ENCODE measurements at regions not wholly inside any gene's neighbourhood (a gene's known extent, or its start where the extent isn't known, plus 50 kb on each side); places are given as distances from the start of the nearest gene placed in this dataset.

GRCh38 chr15:77807611-77808010 is 174.9 kb upstream of the LINGO1 start:
- no peaks in the 10 kb centered on the region for H3K27me3 ChIP-seq (ENCODE audit: insufficient read depth, low read depth, severe bottlenecking)
- H3K9me3 ChIP-seq (ENCODE audit: severe bottlenecking) = no peaks in the 10 kb centered on the region
- no peaks in the 10 kb centered on the region for H3K36me3 ChIP-seq
- no peak overlapping the region for H3K27ac ChIP-seq
- H3K4me3 ChIP-seq (ENCODE audit: low read depth, low read length) = no peak overlapping the region
- no peak for DNase-seq
- TF ChIP-seq, protein P1, sequence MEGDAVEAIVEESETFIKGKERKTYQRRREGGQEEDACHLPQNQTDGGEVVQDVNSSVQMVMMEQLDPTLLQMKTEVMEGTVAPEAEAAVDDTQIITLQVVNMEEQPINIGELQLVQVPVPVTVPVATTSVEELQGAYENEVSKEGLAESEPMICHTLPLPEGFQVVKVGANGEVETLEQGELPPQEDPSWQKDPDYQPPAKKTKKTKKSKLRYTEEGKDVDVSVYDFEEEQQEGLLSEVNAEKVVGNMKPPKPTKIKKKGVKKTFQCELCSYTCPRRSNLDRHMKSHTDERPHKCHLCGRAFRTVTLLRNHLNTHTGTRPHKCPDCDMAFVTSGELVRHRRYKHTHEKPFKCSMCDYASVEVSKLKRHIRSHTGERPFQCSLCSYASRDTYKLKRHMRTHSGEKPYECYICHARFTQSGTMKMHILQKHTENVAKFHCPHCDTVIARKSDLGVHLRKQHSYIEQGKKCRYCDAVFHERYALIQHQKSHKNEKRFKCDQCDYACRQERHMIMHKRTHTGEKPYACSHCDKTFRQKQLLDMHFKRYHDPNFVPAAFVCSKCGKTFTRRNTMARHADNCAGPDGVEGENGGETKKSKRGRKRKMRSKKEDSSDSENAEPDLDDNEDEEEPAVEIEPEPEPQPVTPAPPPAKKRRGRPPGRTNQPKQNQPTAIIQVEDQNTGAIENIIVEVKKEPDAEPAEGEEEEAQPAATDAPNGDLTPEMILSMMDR (IDR thresholded peaks at IDR 0.05; ENCODE audit: low read depth, low read length) = no peak

DNA sequence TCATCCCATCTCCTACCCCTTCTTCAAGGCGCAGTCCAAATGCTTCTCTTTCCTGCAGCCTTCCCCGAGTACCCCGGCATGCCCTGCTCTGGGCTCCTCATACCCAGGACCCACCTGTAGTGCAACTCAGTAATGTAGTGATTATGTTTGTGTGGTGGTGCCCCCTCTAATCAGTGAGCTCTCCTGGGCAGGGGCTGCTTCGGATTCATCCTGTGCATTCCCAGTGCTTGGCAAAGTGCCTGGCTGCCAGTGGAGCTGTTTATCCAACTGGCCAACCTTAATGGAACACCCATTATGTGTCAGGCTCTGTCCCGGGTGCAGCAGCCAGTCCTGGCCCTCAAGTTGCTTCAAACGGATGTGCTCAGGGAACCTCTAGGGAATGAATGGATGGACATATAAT is 174.4 kb upstream of the LINGO1 start:
- no peaks in the 10 kb centered on the region for H3K27me3 ChIP-seq (ENCODE audit: insufficient read depth, low read depth, severe bottlenecking)
- H3K36me3 ChIP-seq = no peaks in the 10 kb centered on the region
- no peak overlapping the region for H3K4me3 ChIP-seq (ENCODE audit: low read depth, low read length)
- TF ChIP-seq, protein P1 (IDR thresholded peaks at IDR 0.05; ENCODE audit: low read depth, low read length) = no peak
- H3K27ac ChIP-seq = no peak overlapping the region
- H3K9me3 ChIP-seq (ENCODE audit: severe bottlenecking) = no peaks in the 10 kb centered on the region
- no peak for DNase-seq

DNA sequence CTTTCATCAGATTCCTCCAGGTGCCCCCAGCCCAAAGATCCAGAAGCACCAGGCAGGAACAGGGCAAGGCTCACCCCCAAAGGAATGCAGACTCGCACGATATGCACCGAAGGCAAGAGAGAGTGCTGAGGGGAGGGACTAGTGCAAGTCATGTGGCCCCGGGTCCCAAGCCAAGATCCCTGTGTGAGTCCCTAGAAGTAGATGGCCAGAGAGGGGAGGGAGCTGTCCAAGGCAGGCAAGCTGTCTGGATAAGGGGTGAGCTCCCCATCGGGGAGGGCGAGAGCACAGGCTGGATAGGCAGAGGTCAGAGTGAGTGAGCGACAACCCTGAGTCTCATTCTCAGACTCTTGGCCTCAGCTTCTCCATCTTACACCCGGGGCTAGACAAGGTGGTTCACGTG is 171.5 kb upstream of the LINGO1 start:
- Histone ChIP-seq H3K27ac (no peak overlapping the region), H3K27me3 (ENCODE audit: insufficient read depth, low read depth, severe bottlenecking) (no peaks in the 10 kb centered on the region), H3K9me3 (ENCODE audit: severe bottlenecking) (no peaks in the 10 kb centered on the region), H3K36me3 (no peaks in the 10 kb centered on the region), H3K4me3 (ENCODE audit: low read depth, low read length) (no peak overlapping the region)
- TF ChIP-seq, protein P1 (IDR thresholded peaks at IDR 0.05; ENCODE audit: low read depth, low read length) = no peak
- no peak for DNase-seq

- Histone ChIP-seq H3K27ac (no peak overlapping the region), H3K9me3 (ENCODE audit: severe bottlenecking) (no peaks in the 10 kb centered on the region), H3K36me3 (no peaks in the 10 kb centered on the region), H3K4me3 (ENCODE audit: low read depth, low read length) (no peak overlapping the region), H3K27me3 (ENCODE audit: insufficient read depth, low read depth, severe bottlenecking) (no peaks in the 10 kb centered on the region)
- TF ChIP-seq, protein P1 (IDR thresholded peaks at IDR 0.05; ENCODE audit: low read depth, low read length) = no peak
- DNase-seq = no peak
These were observed 170.8 kb upstream of the LINGO1 start for GRCh38 chr15:77803487-77803886.

- Histone ChIP-seq H3K4me3 (ENCODE audit: low read depth, low read length) (no peak overlapping the region), H3K27ac (no peak overlapping the region), H3K36me3 (no peaks in the 10 kb centered on the region), H3K9me3 (ENCODE audit: severe bottlenecking) (no peaks in the 10 kb centered on the region), H3K27me3 (ENCODE audit: insufficient read depth, low read depth, severe bottlenecking) (no peaks in the 10 kb centered on the region)
- no peak for DNase-seq
- TF ChIP-seq, protein P1 (IDR thresholded peaks at IDR 0.05; ENCODE audit: low read depth, low read length) = no peak
These were observed 167.6 kb upstream of the LINGO1 start for GRCh38 chr15:77800305-77800704.

DNA sequence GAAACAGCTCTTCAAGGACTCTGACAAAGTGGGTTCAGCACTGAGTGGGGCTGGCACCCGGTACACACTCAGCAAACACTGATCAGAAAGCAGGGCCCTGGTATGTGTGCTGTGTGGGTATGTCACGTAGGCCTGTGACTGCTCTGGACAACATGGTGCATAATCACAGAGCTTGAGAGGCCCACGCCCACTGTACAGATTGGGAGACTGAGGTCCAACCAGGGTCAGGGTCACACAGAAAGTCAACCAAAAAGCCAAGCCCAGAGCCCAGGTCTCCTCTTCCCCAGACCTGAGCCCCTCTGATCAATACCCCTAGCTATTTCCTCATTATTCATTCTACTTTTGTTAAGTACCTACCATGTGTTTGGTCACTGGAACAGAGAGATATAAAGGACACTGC is 166.1 kb upstream of the LINGO1 start:
- H3K4me3 ChIP-seq (ENCODE audit: low read depth, low read length) = no peak overlapping the region
- no peaks in the 10 kb centered on the region for H3K9me3 ChIP-seq (ENCODE audit: severe bottlenecking)
- TF ChIP-seq, protein P1 (IDR thresholded peaks at IDR 0.05; ENCODE audit: low read depth, low read length) = no peak
- H3K27me3 ChIP-seq (ENCODE audit: insufficient read depth, low read depth, severe bottlenecking) = no peaks in the 10 kb centered on the region
- no peak for DNase-seq
- no peaks in the 10 kb centered on the region for H3K36me3 ChIP-seq
- H3K27ac ChIP-seq = no peak overlapping the region
